ENCODE measurements at regions not wholly inside any gene's neighbourhood (a gene's known extent, or its start where the extent isn't known, plus 50 kb on each side); places are given as distances from the start of the nearest gene placed in this dataset.
"Not testable (repeated sequence)": the region's sequence is repeated elsewhere in the genome, so short reads cannot be mapped to it uniquely, and the experiment has no call there.

- H3K4me1 ChIP-seq (ENCODE audit: control insufficient read depth, insufficient read depth, low read length): no peaks in the 10 kb centered on the region
- WGBS (ENCODE audit: insufficient coverage): no CpG with 5 or more reads among the region's 7 CpGs
- no peaks in the 10 kb centered on the region for H3K36me3 ChIP-seq (ENCODE audit: control insufficient read depth, insufficient read depth, low read length)
- peak in 2 of 6 donors; percentile 51 to 92 for DNase-seq (ENCODE audit: low read depth in 4 of 6, low spot score in 6 of 6)
- no peaks in the 10 kb centered on the region for H3K9me3 ChIP-seq (ENCODE audit: control insufficient read depth, insufficient read depth, low read length)
- H3K27ac ChIP-seq (ENCODE audit: low read depth, low read length): no peak overlapping the region
- no peaks in the 10 kb centered on the region for H3K27me3 ChIP-seq (ENCODE audit: control insufficient read depth, insufficient read depth, low read length)
- no peak overlapping the region for H3K4me3 ChIP-seq (ENCODE audit: low read depth, low read length)
These were observed 203.6 kb upstream of the NBEA start for GRCh38 chr13:34738254-34738992.

GRCh38 chr13:34747056-34747455, 195.0 kb upstream of the NBEA start:
- H3K4me1 ChIP-seq (ENCODE audit: control insufficient read depth, insufficient read depth, low read length): peaks cover 13% of the 10 kb centered on the region
- not testable (repeated sequence) for H3K27me3 ChIP-seq (ENCODE audit: control insufficient read depth, insufficient read depth, low read length); H3K36me3 ChIP-seq (ENCODE audit: control insufficient read depth, insufficient read depth, low read length); H3K27ac ChIP-seq (ENCODE audit: low read depth, low read length); H3K4me3 ChIP-seq (ENCODE audit: low read depth, low read length); DNase-seq (ENCODE audit: low read depth in 4 of 6, low spot score in 6 of 6); H3K9me3 ChIP-seq (ENCODE audit: control insufficient read depth, insufficient read depth, low read length)
- WGBS (ENCODE audit: insufficient coverage): 95% methylated on average over 4 of the region's 5 CpGs

DNA sequence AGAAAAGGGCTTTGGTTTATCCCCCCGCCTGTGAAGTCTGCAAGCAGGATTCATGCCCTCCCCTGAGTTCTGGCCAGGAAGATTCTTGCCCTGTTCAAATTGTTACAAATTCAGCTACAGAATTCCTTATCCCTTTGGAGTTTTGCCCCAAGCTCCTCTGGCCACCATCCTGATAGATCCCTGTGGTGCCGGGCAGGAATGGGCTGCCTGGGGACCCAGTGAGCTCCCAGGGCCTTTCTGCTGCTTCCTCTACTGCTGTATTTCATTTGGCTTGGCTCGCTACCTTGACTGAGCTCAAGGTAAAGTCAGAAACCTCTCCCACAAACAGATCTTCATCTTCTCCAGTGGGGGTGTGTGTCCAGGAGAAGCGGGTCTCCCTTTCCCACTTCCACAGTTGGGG, 194.6 kb upstream of the NBEA start:
- peaks cover 13% of the 10 kb centered on the region for H3K4me1 ChIP-seq (ENCODE audit: control insufficient read depth, insufficient read depth, low read length)
- H3K4me3 ChIP-seq (ENCODE audit: low read depth, low read length): no peak overlapping the region
- H3K27me3 ChIP-seq (ENCODE audit: control insufficient read depth, insufficient read depth, low read length): no peaks in the 10 kb centered on the region
- H3K9me3 ChIP-seq (ENCODE audit: control insufficient read depth, insufficient read depth, low read length): no peaks in the 10 kb centered on the region
- no peak for DNase-seq (ENCODE audit: low read depth in 4 of 6, low spot score in 6 of 6)
- H3K27ac ChIP-seq (ENCODE audit: low read depth, low read length): peak overlapping the region; percentile 47
- no peaks in the 10 kb centered on the region for H3K36me3 ChIP-seq (ENCODE audit: control insufficient read depth, insufficient read depth, low read length)
- WGBS (ENCODE audit: insufficient coverage): 69% methylated on average over 2 of the region's 4 CpGs

DNA sequence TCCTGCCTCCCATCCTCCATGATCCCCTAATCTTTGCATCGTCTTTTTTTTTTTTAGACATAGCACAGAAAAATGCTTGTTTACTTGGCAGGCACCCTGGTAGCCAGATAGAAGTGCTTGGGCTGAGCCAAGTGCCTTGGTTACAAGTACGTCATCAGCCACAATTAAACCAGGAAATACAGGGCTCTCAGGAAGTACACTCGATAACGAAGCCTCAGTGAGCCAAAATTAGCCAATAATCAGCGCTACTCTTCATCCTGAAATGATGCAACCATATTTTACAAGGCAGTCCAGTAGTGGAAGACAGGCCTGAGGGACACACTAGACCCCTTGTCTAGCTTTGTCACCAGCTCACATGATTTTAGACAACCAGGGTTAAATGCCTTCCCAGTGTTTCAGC, 194.0 kb upstream of the NBEA start:
- no peak overlapping the region for H3K4me3 ChIP-seq (ENCODE audit: low read depth, low read length)
- H3K27me3 ChIP-seq (ENCODE audit: control insufficient read depth, insufficient read depth, low read length): no peaks in the 10 kb centered on the region
- 28% methylated on average over 4 of the region's 5 CpGs for WGBS (ENCODE audit: insufficient coverage)
- peaks cover 13% of the 10 kb centered on the region for H3K4me1 ChIP-seq (ENCODE audit: control insufficient read depth, insufficient read depth, low read length)
- no peaks in the 10 kb centered on the region for H3K9me3 ChIP-seq (ENCODE audit: control insufficient read depth, insufficient read depth, low read length)
- H3K36me3 ChIP-seq (ENCODE audit: control insufficient read depth, insufficient read depth, low read length): no peaks in the 10 kb centered on the region
- H3K27ac ChIP-seq (ENCODE audit: low read depth, low read length): peak overlapping the region; percentile 47
- DNase-seq (ENCODE audit: low read depth in 4 of 6, low spot score in 6 of 6): peak in 3 of 6 donors; percentile 44 to 80 (median 70)

GRCh38 chr13:34748596-34748995, 193.5 kb upstream of the NBEA start:
- DNase-seq (ENCODE audit: low read depth in 4 of 6, low spot score in 6 of 6): no peak
- Histone ChIP-seq H3K4me1 (ENCODE audit: control insufficient read depth, insufficient read depth, low read length) (peaks cover 13% of the 10 kb centered on the region), H3K27ac (ENCODE audit: low read depth, low read length) (no peak overlapping the region), H3K36me3 (ENCODE audit: control insufficient read depth, insufficient read depth, low read length) (no peaks in the 10 kb centered on the region), H3K4me3 (ENCODE audit: low read depth, low read length) (no peak overlapping the region), H3K9me3 (ENCODE audit: control insufficient read depth, insufficient read depth, low read length) (no peaks in the 10 kb centered on the region), H3K27me3 (ENCODE audit: control insufficient read depth, insufficient read depth, low read length) (no peaks in the 10 kb centered on the region)
- WGBS (ENCODE audit: insufficient coverage): no CpG with 5 or more reads among the region's 1 CpG

DNA sequence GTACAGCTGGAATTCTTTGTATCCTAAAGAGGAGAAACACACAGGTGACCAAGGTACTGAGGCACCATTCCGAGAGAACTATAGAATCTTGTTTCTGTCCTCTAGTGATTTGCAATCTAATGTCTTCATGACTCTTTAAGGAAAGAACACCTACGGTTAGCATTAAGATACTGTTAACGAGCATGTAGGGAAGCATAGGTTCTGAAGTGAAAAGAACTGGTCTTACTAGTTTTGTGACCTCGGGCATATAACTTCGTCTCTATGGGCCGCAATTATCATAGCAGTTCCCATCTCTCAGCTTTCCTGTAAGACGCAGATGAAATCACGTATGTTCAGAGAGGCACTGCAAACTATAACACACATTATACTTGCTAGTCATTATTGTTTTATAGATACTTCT, 193.0 kb upstream of the NBEA start:
- Histone ChIP-seq H3K4me1 (ENCODE audit: control insufficient read depth, insufficient read depth, low read length) (peaks cover 13% of the 10 kb centered on the region), H3K9me3 (ENCODE audit: control insufficient read depth, insufficient read depth, low read length) (no peaks in the 10 kb centered on the region), H3K36me3 (ENCODE audit: control insufficient read depth, insufficient read depth, low read length) (no peaks in the 10 kb centered on the region), H3K27me3 (ENCODE audit: control insufficient read depth, insufficient read depth, low read length) (no peaks in the 10 kb centered on the region), H3K27ac (ENCODE audit: low read depth, low read length) (no peak overlapping the region), H3K4me3 (ENCODE audit: low read depth, low read length) (no peak overlapping the region)
- DNase-seq (ENCODE audit: low read depth in 4 of 6, low spot score in 6 of 6): no peak
- 79% methylated on average over 5 of the region's 8 CpGs for WGBS (ENCODE audit: insufficient coverage)

- peak overlapping the region; percentile 46 for H3K4me3 ChIP-seq (ENCODE audit: low read depth, low read length)
- peaks cover 13% of the 10 kb centered on the region for H3K4me1 ChIP-seq (ENCODE audit: control insufficient read depth, insufficient read depth, low read length)
- H3K27me3 ChIP-seq (ENCODE audit: control insufficient read depth, insufficient read depth, low read length): no peaks in the 10 kb centered on the region
- 2% methylated on average over 7 of the region's 21 CpGs for WGBS (ENCODE audit: insufficient coverage)
- peak overlapping the region; percentile 57 for H3K27ac ChIP-seq (ENCODE audit: low read depth, low read length)
- peak in 4 of 6 donors; percentile 47 to 87 (median 68) for DNase-seq (ENCODE audit: low read depth in 4 of 6, low spot score in 6 of 6)
- H3K36me3 ChIP-seq (ENCODE audit: control insufficient read depth, insufficient read depth, low read length): no peaks in the 10 kb centered on the region
- H3K9me3 ChIP-seq (ENCODE audit: control insufficient read depth, insufficient read depth, low read length): no peaks in the 10 kb centered on the region
These were observed 191.8 kb upstream of the NBEA start for GRCh38 chr13:34750078-34750931.

DNA sequence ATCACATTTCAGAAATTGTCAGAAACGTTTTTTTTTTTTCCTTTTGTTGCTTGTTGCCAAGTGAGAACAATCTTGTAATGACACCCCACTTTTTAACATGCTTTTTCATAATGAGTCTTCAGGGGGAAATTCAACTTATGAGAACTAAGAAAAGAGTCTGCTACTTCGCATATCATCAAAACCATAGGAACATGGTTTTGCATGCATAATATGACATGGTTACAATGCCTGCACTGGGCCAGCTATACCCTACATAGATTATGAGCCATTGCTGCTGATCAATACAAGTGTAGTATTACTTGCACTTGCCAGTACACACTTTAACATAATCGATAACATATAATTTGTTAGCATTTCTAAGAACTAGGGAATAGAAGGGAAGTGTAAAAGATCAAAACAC, 191.0 kb upstream of the NBEA start:
- Histone ChIP-seq H3K4me3 (ENCODE audit: low read depth, low read length) (no peak overlapping the region), H3K36me3 (ENCODE audit: control insufficient read depth, insufficient read depth, low read length) (no peaks in the 10 kb centered on the region), H3K27me3 (ENCODE audit: control insufficient read depth, insufficient read depth, low read length) (no peaks in the 10 kb centered on the region), H3K9me3 (ENCODE audit: control insufficient read depth, insufficient read depth, low read length) (no peaks in the 10 kb centered on the region), H3K27ac (ENCODE audit: low read depth, low read length) (no peak overlapping the region), H3K4me1 (ENCODE audit: control insufficient read depth, insufficient read depth, low read length) (peaks cover 13% of the 10 kb centered on the region)
- 67% methylated on average over 1 of the region's 3 CpGs for WGBS (ENCODE audit: insufficient coverage)
- no peak for DNase-seq (ENCODE audit: low read depth in 4 of 6, low spot score in 6 of 6)

- no peak for DNase-seq (ENCODE audit: low read depth in 4 of 6, low spot score in 6 of 6)
- WGBS (ENCODE audit: insufficient coverage): 71% methylated on average over 1 of the region's 3 CpGs
- Histone ChIP-seq H3K4me1 (ENCODE audit: control insufficient read depth, insufficient read depth, low read length) (peaks cover 13% of the 10 kb centered on the region), H3K27me3 (ENCODE audit: control insufficient read depth, insufficient read depth, low read length) (no peaks in the 10 kb centered on the region), H3K9me3 (ENCODE audit: control insufficient read depth, insufficient read depth, low read length) (no peaks in the 10 kb centered on the region), H3K27ac (ENCODE audit: low read depth, low read length) (no peak overlapping the region), H3K4me3 (ENCODE audit: low read depth, low read length) (no peak overlapping the region), H3K36me3 (ENCODE audit: control insufficient read depth, insufficient read depth, low read length) (no peaks in the 10 kb centered on the region)
These were observed 190.6 kb upstream of the NBEA start for GRCh38 chr13:34751492-34751891.

Data from spinal cord (tissue), 9 donors.